NT2/D1 (cell line): ENCODE measurements at regions not wholly inside any gene's neighbourhood (a gene's known extent, or its start where the extent isn't known, plus 50 kb on each side); places are given as distances from the start of the nearest gene placed in this dataset.

ENCODE experiments used
- YY1 ChIP-seq: IDR thresholded peaks from 2 replicates; pipeline ENCODE4 v1.6.1; 2011; ENCODE audit not compliant: insufficient read length, insufficient read depth
- ZNF274 ChIP-seq: IDR thresholded peaks from 2 replicates; pipeline ENCODE4 v1.6.1; 2011; ENCODE audit warnings: mild to moderate bottlenecking, low read depth, low read length

- no peak for TF ChIP-seq YY1
- no peak for TF ChIP-seq ZNF274
Observed at GRCh38 chr5:54909911-54910870, 75.2 kb downstream of the ESM1 start.
